Left lung (tissue), 4 donors: ENCODE measurements at regions not wholly inside any gene's neighbourhood (a gene's known extent, or its start where the extent isn't known, plus 50 kb on each side); places are given as distances from the start of the nearest gene placed in this dataset.

Experiments
- ATAC-seq: fragments of 200-7000 bp; cut with Tn5 transposase; one replicate; pipeline ENCODE4 v1.9.1; 2020; ENCODE audit warnings: moderate library complexity
- DNase-seq, 4 donors: peaks; one replicate each; pipeline ENCODE4 v3.0.0-alpha.2; 2013 to 2020
- H3K27ac ChIP-seq, 2 donors: fragments of 200-600 bp; sonication (generic) in 1 of 2; one replicate each; pipeline versions ENCODE4 v1.5.0 to v1.8.0; 2020 to 2021
- H3K27me3 ChIP-seq, 2 donors: fragments of 200-600 bp; sonication (generic) in 1 of 2; one replicate each; pipeline versions ENCODE4 v1.5.0 to v1.8.0; 2020 to 2021
- H3K36me3 ChIP-seq, 2 donors: fragments of 200-600 bp; sonication (generic) in 1 of 2; one replicate each; pipeline versions ENCODE4 v1.5.0 to v1.8.0; 2020 to 2021
- H3K4me1 ChIP-seq, 2 donors: fragments of 200-600 bp; one replicate each; pipeline ENCODE4 v1.8.0; 2021
- H3K4me3 ChIP-seq, 2 donors: fragments of 200-600 bp; sonication (generic) in 1 of 2; one replicate each; pipeline versions ENCODE4 v1.5.0 to v1.8.0; 2020 to 2021; ENCODE audit warnings: mild to moderate bottlenecking in 1 of 2
- H3K9me3 ChIP-seq, 2 donors: fragments of 200-600 bp; sonication (generic) in 1 of 2; one replicate each; pipeline versions ENCODE4 v1.5.0 to v1.8.0; 2020 to 2021
- intact Hi-C, 2 donors: fragments of 100-400 bp; cut with DNase I; formaldehyde crosslinking; loops; one replicate each; pipeline versions ENCODE4 v1.11.2 to v1.14.2; 2022
- TF ChIP-seq, protein P1 (sequence below), 2 donors: fragments of 200-600 bp; sonication (generic) in 1 of 2; IDR thresholded peaks; one replicate each; pipeline versions ENCODE4 v1.5.0 to v1.8.0; 2021; ENCODE audit warnings: antibody characterized with exemption in 2 of 2
- donor health status: DM: no; HTN: yes; CAD: no.
- donor health status: DM: no; HTN: no; CAD: no.

DNA sequence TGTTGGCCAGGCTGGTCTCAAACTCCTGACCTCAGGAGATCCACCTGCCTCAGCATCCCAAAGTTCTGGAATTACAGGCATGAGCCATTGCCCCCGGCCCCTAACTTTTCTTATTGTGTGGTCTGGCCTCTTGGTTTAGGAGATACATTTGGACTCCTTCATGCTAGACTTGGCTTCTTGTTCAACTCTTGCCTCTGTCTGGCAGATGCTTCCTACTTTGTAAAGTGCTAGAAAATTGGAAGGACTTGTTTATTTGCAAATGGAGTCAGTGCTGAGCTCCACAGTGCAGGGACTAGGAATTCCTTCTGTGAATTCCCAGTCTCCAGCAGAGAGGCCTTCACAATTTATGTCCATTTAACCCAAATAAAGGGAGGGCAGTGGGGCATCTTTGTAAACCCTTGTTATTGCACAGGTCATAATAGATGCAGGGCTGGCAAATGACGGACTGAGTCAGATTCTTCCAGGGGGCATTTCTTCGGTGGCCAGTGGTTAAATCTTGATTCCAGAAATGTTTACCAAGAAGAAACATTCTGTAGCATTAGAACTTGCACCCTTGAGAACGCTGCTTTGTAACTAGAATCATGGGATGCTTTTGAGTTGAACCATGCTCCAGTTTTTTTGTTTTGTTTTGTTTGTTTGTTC, 73.8 kb upstream of the TBX3 start:
- Histone ChIP-seq H3K36me3 (no peaks in the 10 kb centered on the region), H3K27ac (no peak overlapping the region), H3K9me3 (no peaks in the 10 kb centered on the region), H3K4me3 (no peak overlapping the region), H3K27me3 (no peaks in the 10 kb centered on the region), H3K4me1 (no peaks in the 10 kb centered on the region)
- intact Hi-C loops: no loop called here
- ATAC-seq (no peak), DNase-seq (no peak)
- TF ChIP-seq, protein P1, sequence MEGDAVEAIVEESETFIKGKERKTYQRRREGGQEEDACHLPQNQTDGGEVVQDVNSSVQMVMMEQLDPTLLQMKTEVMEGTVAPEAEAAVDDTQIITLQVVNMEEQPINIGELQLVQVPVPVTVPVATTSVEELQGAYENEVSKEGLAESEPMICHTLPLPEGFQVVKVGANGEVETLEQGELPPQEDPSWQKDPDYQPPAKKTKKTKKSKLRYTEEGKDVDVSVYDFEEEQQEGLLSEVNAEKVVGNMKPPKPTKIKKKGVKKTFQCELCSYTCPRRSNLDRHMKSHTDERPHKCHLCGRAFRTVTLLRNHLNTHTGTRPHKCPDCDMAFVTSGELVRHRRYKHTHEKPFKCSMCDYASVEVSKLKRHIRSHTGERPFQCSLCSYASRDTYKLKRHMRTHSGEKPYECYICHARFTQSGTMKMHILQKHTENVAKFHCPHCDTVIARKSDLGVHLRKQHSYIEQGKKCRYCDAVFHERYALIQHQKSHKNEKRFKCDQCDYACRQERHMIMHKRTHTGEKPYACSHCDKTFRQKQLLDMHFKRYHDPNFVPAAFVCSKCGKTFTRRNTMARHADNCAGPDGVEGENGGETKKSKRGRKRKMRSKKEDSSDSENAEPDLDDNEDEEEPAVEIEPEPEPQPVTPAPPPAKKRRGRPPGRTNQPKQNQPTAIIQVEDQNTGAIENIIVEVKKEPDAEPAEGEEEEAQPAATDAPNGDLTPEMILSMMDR (IDR thresholded peaks at IDR 0.05): no peak

DNA sequence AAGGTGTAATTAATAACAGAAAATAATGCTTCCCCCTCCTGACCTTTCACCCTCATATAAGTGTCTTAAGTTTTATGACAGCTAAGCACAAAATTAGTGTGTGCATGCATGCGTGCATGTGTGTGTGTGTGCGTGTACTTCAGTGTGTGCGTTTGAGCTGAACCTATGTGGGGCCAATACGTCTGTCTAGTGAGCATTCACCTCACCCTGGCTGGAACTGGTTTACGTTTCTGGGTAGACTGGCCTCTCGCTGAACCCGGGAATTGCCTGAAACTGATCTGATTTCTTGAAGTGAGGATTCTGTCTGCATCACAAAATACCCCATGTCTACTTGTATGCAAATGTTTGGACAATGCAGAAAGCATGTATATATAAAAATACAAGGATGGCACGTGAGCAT, 68.2 kb upstream of the TBX3 start:
- Histone ChIP-seq H3K36me3 (no peaks in the 10 kb centered on the region), H3K27me3 (no peaks in the 10 kb centered on the region), H3K4me3 (no peak overlapping the region), H3K27ac (no peak overlapping the region), H3K9me3 (no peaks in the 10 kb centered on the region), H3K4me1 (no peaks in the 10 kb centered on the region)
- ATAC-seq (no peak), DNase-seq (no peak)
- TF ChIP-seq, protein P1 (IDR thresholded peaks at IDR 0.05): no peak
- intact Hi-C loops: no loop called here

DNA sequence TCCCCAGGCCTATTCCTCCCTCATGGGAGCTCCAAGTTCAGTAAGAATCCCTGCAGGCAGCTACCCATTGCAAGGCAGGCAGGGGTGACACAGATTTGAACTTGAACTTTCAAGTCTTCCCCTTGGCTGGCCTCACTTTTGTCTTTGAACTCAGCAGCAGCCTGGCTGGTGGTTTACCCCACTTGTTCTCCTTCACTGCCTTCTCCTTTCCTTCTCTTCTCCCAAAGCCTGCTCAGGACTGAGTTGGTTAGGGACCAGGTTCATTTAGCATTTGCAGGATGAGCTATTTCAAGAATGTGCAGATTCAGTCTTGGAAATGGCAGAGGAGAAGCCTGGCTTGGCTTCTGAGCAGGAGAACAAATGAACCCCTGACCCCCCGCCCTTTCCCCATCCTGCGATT, 67.7 kb upstream of the TBX3 start:
- Histone ChIP-seq H3K4me3 (no peak overlapping the region), H3K27ac (no peak overlapping the region), H3K4me1 (peaks cover 0 to 5% of the 10 kb centered on the region in 2 donors), H3K36me3 (no peaks in the 10 kb centered on the region), H3K27me3 (no peaks in the 10 kb centered on the region), H3K9me3 (no peaks in the 10 kb centered on the region)
- DNase-seq (no peak), ATAC-seq (no peak)
- TF ChIP-seq, protein P1 (IDR thresholded peaks at IDR 0.05): no peak
- intact Hi-C loops: no loop called here

- intact Hi-C loops: no loop called here
- no peak for DNase-seq
- Histone ChIP-seq H3K36me3 (no peaks in the 10 kb centered on the region), H3K27ac (no peak overlapping the region), H3K9me3 (no peaks in the 10 kb centered on the region), H3K4me3 (no peak overlapping the region), H3K4me1 (peaks cover 0 to 5% of the 10 kb centered on the region in 2 donors), H3K27me3 (no peaks in the 10 kb centered on the region)
- no peak for ATAC-seq
- TF ChIP-seq, protein P1 (IDR thresholded peaks at IDR 0.05): no peak
These were observed 66.9 kb upstream of the TBX3 start for GRCh38 chr12:114750917-114751316.

DNA sequence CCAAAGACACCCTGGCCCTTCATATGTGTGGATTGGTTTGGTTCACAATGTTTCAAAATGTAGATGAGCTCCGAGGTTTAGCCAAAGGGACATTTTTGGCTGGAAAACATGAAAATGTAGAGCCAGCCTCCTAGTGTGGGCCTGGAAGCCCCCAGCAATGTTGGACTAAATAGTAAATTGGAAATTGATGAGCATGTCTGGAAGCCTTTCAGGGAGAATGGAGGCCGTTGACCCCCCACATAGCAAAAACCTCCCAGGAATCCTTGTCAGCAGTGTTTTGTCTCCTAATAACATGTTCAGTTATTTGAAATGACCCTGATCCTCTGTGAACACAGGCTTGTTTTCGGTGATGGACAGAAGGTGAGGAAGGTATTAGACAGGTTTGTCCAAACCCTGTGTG, 65.1 kb upstream of the TBX3 start:
- Histone ChIP-seq H3K27me3 (no peaks in the 10 kb centered on the region), H3K4me3 (no peak overlapping the region), H3K36me3 (no peaks in the 10 kb centered on the region), H3K27ac (no peak overlapping the region), H3K4me1 (peaks cover 0 to 5% of the 10 kb centered on the region in 2 donors), H3K9me3 (no peaks in the 10 kb centered on the region)
- no peak for ATAC-seq
- DNase-seq: no peak
- TF ChIP-seq, protein P1 (IDR thresholded peaks at IDR 0.05): no peak
- intact Hi-C loops: no loop called here
